Lower leg skin (tissue), 4 donors: ENCODE measurements at regions not wholly inside any gene's neighbourhood (a gene's known extent, or its start where the extent isn't known, plus 50 kb on each side); places are given as distances from the start of the nearest gene placed in this dataset.

ENCODE experiments used
- DNase-seq, 2 donors: peaks; one replicate each; pipeline ENCODE4 v3.0.0-alpha.2; 2019; ENCODE audit warnings: low spot score in 2 of 2
- H3K4me3 ChIP-seq: fragments of 200-600 bp; sonication (generic); 2 replicates; pipeline ENCODE4 v1.5.1; 2017; ENCODE audit warnings: mild to moderate bottlenecking, low read depth; ENCODE audit not compliant: poor library complexity, severe bottlenecking
- POLR2A ChIP-seq, 2 donors: fragments of 450-650 bp; IDR thresholded peaks; one replicate each; pipeline ENCODE4 v1.6.1; 2016 to 2017; ENCODE audit warnings: antibody characterized with exemption in 2 of 2, mild to moderate bottlenecking in 1 of 2, moderate library complexity in 1 of 2
- WGBS, 2 donors: methylation state at CpG; one replicate each; pipeline ENCODE4 v1.1.5; 2018; 5-methylcytosine and 5-hydroxymethylcytosine counted together
- intact Hi-C: fragments of 100-400 bp; cut with DNase I; formaldehyde crosslinking; loops from one replicate; pipeline ENCODE4 v1.15.0; 2023; ENCODE audit warnings: low total_unique reads
- TF ChIP-seq, protein P1 (sequence below), 3 donors: fragments of 450-650 bp; IDR thresholded peaks; one replicate each; pipeline ENCODE4 v1.5.1; 2016; ENCODE audit warnings: antibody characterized with exemption in 3 of 3, mild to moderate bottlenecking in 3 of 3, moderate library complexity in 2 of 3

DNA sequence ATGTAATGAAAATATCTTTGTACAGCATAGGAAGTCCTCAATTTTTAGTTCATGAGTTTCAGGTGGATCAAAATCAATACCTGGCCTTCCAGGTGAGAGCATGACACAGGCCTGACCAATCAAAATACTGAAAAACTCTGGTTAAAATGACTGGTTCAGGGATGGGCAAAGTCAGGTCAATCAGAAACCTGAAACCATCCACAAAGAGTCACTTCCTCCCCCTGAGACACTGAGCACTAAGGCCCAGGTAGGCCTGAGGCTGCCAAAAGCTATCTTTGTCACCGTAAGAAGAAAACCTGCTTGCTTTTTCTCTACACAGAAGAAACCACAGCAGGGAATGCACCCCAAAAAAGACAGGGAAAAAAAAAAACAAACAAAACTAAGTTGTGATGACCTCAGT is 444.8 kb downstream of the TLR4 start:
- intact Hi-C loops, result no loop called here
- H3K4me3 ChIP-seq, result no peak overlapping the region
- 82 to 93% methylated on average over 1 of the region's 1 CpG for WGBS, 2 donors
- no peak for TF ChIP-seq POLR2A (IDR thresholded peaks at IDR 0.05)
- TF ChIP-seq, protein P1, sequence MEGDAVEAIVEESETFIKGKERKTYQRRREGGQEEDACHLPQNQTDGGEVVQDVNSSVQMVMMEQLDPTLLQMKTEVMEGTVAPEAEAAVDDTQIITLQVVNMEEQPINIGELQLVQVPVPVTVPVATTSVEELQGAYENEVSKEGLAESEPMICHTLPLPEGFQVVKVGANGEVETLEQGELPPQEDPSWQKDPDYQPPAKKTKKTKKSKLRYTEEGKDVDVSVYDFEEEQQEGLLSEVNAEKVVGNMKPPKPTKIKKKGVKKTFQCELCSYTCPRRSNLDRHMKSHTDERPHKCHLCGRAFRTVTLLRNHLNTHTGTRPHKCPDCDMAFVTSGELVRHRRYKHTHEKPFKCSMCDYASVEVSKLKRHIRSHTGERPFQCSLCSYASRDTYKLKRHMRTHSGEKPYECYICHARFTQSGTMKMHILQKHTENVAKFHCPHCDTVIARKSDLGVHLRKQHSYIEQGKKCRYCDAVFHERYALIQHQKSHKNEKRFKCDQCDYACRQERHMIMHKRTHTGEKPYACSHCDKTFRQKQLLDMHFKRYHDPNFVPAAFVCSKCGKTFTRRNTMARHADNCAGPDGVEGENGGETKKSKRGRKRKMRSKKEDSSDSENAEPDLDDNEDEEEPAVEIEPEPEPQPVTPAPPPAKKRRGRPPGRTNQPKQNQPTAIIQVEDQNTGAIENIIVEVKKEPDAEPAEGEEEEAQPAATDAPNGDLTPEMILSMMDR (IDR thresholded peaks at IDR 0.05), result no peak
- DNase-seq, result no peak

DNA sequence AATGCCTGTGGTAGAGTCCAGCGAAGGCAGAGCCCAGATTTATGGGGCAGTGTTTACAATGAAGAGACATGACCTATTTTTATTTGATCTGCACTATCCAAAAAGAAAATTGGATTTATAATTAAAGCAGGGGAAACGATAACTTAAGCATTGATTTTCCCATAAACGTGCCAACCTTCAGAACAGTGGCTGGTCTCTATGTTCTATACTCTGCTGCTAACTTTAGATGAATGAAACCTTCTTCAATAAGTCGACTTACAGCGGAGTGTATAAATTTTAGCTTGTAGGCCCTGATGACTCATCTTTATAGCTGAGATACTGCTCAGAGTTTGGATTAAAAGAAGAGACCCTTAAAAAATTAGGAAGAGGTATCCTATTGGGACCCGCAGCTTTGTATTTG is 452.6 kb downstream of the TLR4 start:
- intact Hi-C loops, result no loop called here
- no peak for DNase-seq
- 72 to 73% methylated on average over 6 of the region's 6 CpGs for WGBS, 2 donors
- H3K4me3 ChIP-seq, result no peak overlapping the region
- TF ChIP-seq, protein P1 (IDR thresholded peaks at IDR 0.05), result no peak
- TF ChIP-seq POLR2A (IDR thresholded peaks at IDR 0.05), result no peak

DNA sequence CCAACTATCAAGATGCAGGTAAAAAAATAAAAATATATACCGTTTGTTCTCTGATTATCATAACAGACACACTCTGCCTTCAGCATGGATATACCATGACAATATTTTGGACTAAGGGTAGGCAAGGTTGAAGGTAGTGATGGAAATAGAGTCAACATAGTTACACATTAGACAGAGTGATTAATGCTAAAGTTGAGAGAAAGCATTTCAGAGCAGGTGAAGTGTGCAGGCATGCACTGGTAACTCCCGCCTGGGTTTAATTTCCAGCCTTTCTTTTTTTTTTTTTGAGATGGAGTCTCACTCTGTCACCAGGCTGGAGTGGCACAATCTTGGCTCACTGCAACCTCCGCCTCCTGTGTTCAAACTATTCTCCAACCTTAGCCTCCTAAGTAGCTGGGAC is 458.5 kb downstream of the TLR4 start:
- intact Hi-C loops, result no loop called here
- TF ChIP-seq, protein P1 (IDR thresholded peaks at IDR 0.05), result no peak
- no peak for TF ChIP-seq POLR2A (IDR thresholded peaks at IDR 0.05)
- no peak for DNase-seq
- no peak overlapping the region for H3K4me3 ChIP-seq
- WGBS, 2 donors, result 73% methylated on average over 3 of the region's 3 CpGs

DNA sequence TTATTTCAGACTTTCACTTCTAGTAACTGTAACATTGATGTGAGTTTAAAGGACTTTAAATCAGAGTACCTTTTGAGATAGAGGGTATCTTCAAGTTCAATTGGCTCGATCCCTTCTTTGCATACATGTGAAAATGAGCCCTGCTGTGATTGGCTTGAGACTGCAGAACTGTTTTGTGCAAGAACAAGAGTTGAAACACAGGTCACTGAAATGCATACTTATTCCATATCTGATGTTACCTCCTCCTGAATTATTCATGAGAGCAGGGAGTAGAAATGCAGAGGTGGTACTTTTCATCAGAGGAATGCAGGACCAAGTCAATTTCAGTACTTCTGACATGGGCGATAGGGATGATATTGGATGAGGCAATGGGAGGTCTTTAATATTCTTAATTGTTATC is 459.5 kb downstream of the TLR4 start:
- 82 to 86% methylated on average over 2 of the region's 2 CpGs for WGBS, 2 donors
- intact Hi-C loops, result no loop called here
- no peak for DNase-seq
- TF ChIP-seq, protein P1 (IDR thresholded peaks at IDR 0.05), result no peak
- TF ChIP-seq POLR2A (IDR thresholded peaks at IDR 0.05), result no peak
- H3K4me3 ChIP-seq, result no peak overlapping the region

DNA sequence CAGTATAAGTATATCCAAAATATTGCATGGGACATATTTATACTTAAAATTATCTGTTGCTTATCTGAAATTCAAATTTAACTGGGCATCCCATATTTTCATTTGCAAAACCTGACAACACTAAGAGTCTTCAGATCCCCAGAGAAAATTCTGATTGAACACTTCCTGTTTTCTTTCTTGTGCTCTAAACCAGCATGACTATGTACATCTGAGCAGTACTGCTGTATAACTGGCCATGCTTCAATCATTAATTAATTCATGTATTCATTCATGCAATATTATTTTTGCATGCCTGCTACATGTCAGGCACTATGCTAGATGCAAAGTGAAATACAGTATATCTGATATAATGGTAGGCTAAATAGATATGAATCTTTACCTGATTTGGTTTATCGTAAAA is 461.2 kb downstream of the TLR4 start:
- no peak for DNase-seq
- H3K4me3 ChIP-seq, result no peak overlapping the region
- WGBS, 2 donors, result 87 to 90% methylated on average over 1 of the region's 1 CpG

More for the DNA sequence above, 461.2 kb downstream of the TLR4 start:
- intact Hi-C loops, result no loop called here
- no peak for TF ChIP-seq POLR2A (IDR thresholded peaks at IDR 0.05)
- TF ChIP-seq, protein P1 (IDR thresholded peaks at IDR 0.05), result no peak
